ENCODE measurements at regions not wholly inside any gene's neighbourhood (a gene's known extent, or its start where the extent isn't known, plus 50 kb on each side); places are given as distances from the start of the nearest gene placed in this dataset.

- no peak for DNase-seq
Measured at GRCh38 chr16:9188721-9189120, 97.3 kb downstream of the HAPSTR1 start.

DNA sequence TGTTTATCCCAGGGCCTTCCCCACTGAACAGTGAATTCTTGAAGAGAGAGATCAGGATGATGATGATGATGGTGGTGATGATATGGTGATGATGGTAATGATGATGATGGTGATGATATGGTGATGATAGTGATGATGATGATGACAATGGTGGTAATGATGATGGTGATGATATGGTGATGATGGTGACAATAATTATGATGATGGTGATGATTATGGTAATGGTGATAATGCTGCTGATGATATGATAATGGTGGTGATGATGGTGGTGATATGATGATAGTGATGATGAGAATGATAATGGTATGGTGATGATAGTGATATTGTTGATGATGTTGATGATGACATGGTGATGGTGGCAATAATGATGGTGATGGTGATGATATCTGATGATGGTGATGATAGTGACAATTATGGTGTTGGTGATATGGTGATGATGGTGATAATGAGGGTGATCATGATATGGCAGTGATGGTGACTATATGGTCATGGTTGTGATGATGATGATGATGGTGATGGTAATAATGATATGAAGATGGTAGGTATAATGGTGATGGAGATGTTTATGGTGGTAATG is 99.9 kb downstream of the HAPSTR1 start:
- no peak for DNase-seq

DNA sequence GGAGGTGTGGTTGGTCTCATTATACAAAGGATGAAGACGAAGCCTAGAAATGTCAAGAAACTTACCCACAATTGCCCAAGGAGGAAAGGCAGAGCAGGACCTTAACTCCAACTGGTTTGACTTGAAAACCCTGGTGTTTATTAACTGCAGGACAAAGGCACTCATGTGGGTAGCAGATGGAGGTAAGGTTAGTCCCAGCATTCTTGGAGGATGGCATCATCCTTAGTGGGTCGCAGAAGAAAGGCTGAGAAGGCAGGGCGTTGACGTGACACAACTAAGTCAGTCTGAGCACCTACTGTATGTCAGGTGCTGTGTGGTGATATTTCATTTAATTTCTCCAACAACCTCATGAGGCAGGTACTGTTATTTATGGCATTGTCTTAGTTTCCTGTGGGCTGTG is 101.3 kb downstream of the HAPSTR1 start:
- DNase-seq, result no peak

DNA sequence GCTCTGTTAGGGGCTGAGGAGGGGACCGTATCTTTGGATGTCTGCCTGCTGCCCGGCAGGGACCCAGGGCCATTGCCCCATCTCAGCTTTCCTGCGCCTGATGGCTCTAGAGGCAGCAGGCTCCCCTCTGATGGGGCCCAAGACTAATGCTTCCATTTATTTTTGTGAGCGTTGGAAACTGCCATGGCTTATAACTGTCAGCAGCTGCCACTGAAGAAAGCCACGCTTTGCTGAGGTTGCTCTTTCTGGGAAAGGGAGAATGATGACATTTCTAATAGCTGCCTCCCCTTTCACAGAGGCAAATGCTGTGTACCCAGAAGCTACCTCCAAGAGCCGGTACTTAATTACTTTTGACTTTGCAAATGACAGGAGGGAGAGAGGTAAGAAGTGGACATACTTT is 103.8 kb downstream of the HAPSTR1 start:
- DNase-seq, result no peak

DNA sequence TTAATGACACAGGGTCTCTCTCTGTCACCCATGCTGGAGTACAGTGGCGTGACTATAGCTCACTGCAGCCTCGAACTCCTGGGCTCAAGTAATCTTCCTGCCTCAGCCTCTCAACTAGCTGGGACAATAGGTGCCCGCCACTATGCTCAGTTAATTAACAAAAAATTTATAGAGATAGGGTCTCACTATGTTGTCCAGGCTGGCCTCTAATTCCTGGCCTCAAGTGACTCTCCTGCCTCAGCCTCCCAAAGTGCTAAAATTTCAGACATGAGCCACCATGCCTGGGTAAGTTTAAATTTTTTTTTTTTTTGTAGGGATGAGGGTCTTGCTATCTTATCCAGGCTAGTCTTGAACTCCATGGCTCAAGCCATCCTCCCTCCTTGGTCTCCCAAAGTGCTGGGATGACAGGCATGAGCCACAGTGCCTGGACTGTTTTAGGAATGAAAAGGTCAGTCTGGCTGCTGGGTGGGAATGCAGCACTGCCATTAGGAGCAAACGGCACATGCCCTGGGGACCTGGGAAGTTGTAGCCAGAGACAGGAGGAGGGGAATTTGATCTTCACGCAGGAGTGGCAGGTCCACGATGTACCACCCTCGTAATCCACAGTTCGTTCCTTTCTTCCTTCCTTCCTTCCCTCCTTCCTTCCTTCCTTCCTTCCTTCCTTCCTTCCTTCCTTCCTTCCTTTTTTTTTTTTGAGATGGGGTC is 106.7 kb downstream of the HAPSTR1 start:
- no peak for DNase-seq

DNA sequence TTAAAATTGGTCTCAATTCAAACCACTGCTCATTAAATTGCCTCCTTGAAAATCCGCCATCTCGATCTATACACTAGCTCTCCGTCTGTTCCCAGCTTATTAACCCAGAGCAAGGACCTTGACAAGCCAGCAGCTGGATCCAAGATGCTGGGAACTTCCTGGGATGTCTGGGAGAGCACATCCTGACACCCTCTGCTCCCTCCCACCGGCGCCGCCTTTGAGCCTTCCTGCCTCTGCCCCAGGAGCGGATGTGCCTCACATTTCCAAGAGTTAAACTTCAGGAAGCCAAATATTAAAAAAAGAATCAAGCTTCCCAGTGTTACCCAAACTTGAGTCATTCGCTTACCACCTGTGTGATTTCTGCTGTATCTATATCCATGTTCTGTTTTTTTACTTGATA is 107.9 kb downstream of the HAPSTR1 start:
- no peak for DNase-seq

GRCh38 chr16:9199751-9200150 is 108.3 kb downstream of the HAPSTR1 start:
- DNase-seq, result no peak

DNA sequence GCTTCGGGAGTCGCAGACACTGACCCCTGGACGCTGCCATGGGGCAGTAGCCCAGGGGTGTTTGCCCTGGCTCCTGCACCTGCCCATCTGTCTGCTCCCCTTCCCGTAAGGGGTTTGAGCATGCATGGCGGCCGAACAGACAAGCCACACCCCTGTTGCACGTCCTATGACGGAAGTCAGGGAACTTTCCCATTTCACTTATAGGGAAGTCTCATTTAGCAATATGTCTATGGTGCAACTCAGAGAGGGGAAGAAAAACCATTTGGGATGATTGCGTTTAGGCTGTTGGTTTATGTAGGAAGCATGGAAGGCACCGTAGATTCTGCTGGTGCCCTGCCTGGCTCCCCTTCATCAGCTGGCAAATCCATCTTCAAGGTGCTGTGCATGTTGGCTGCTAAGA is 112.5 kb downstream of the HAPSTR1 start:
- no peak for DNase-seq

DNA sequence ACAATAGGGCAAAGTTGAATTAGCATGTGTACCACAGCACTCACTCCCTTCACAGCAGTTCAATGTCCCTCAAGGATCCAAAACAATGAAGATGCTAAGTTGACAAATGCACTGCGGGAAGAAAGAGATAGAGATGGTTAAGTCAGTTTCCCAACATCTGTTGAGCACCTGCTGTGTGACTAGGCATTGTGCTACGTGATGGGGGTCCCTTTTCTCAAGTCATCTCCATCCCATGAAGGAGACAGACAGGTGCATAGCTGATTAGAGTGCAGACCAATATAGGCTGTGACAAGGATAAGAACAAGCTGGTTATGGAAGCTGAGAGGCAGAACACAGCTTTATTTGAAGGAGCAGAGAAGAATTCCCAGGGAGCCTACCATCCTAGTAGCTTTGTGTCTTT is 114.2 kb downstream of the HAPSTR1 start:
- no peak for DNase-seq

DNA sequence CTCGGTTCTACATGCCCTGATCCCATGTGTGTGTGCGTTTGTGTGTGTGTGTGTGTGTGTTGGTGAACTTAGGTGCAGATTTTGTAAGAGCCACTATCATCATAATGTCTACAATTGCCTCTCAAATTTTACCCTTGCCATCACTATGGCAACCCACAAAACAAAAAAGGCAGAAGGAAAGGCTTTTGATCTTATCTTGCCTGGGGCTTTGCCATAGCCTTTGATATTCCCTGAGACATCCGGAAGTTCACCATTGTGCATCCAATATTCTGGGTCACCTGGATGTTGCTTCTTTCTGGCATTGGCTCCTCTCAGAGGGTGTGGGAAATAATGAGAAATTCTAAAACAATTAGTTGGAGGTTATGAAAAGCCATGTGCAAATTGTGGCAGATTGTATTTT is 114.7 kb downstream of the HAPSTR1 start:
- no peak for DNase-seq

DNA sequence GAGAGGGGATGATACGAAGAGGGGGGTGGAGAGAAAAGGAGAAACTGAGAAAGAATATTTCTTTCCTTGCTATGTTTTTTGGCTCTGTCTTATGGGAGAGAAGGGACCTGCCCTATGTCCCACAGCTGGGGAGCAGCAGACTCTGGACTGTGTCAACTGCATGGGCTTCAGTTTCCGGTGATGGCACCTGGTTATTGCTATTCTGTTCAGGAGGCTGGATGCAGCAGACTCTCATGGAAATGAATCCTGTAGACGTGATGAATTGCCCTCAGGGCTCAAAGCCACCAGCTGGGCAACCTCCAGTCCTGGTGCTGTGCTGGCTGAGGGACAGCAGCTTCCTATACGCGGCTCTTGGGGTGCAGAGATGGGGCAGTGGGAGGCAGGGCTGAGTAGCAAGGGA is 121.2 kb downstream of the HAPSTR1 start:
- DNase-seq, result no peak

DNA sequence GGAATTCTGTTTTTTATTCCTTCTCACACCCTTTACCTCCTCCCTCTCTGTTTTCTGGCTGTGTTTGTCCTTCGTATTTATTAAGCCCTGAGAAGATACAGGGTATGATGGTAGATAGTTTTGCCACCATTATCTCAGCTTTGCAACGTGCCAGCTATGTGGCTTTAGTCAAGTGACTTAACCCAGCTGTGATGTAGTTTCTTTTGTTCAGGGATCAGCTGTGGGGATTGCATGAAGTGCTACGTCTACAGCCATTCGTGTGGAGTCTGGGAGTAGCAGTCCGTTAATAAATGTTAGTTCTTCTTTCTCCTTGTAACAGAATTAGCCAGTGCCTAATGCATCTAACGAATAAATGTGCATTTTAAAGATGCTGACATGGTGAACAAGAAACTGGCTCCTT is 128.4 kb downstream of the HAPSTR1 start:
- no peak for DNase-seq

- no peak for DNase-seq
Measured at GRCh38 chr16:9225527-9226316, 134.3 kb downstream of the HAPSTR1 start.

GRCh38 chr16:9226924-9227323 is 135.5 kb downstream of the HAPSTR1 start:
- DNase-seq, result no peak

DNA sequence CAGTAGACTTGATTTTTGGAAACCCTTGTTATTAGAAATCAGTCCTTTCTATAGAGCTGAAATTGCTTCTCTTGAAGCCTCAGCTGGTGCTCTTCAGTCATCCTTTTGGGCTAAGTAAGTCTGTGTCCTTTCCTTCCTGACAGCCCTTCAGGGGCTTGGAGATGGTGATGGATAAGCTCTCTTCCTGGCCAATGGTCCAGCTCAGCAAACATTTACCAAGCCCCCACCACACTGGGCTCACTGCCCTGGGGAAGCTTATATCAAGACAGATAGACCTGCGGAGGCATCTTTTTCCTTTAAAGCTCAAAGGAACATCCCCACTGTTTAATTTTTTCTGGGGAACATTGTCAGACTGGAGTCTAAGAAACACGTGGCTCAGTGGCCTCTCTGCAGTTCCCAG is 139.6 kb downstream of the HAPSTR1 start:
- no peak for DNase-seq

- no peak for DNase-seq
Measured at GRCh38 chr16:9232102-9232770, 140.8 kb downstream of the HAPSTR1 start.

DNA sequence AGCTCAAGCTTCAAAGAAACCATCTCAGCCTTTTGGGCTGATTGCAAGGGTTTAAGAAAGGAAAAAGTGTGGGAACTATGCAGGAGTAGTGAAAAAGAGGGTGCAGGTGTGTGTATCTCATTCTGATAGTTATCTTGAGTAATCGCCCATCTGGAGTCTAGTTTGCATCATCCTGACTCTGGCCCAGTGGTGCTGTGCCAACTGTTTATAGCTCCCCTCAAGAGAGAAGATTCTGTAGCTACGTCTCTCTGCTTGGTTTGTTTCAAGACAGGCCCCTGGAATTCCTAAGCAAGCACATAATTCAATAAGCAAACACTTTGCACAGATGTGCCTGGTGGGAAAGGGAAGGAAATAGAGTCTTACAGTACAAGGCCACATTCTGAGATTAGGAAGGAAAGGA is 144.4 kb downstream of the HAPSTR1 start:
- DNase-seq, result no peak

- DNase-seq, result no peak
Measured at GRCh38 chr16:9236319-9236718, 144.9 kb downstream of the HAPSTR1 start.

DNA sequence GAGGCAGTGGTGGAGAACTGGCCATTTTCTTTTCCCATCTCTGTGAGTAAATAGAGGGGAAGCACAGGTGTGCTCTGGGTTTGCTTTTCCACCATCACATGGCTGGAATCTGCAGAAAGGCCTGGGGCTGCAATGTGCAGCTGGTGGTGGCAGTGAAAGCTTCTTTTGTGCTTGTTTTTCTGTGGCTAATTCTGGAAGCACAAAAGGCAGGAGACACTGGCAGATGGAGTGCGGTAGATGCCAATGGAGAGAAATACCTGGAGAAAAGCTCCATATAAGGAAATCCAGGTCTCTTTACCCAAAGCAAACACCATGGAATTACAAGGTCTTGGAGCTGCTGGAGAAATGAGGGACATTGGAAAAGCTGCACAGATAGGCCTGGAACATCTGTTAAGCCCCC is 146.9 kb downstream of the HAPSTR1 start:
- no peak for DNase-seq

DNA sequence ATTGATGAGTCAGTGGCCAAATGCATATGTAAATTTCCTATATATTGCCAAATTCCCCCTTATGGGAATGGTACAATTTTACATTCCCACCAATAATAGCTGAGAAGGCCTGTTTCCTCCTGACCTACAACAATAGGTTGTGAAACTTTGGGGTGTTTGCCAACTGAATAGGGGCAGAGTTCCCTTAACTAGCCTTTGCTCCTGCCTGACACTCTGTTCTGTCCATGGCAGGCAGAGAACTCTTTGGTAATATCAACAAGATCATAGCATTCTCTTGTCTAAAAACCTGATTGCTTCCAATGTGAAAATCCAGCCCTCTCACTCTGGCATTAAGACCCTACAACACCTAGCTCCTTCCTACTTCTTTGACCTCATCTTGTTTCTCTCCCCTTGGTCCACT is 149.7 kb downstream of the HAPSTR1 start:
- no peak for DNase-seq

DNA sequence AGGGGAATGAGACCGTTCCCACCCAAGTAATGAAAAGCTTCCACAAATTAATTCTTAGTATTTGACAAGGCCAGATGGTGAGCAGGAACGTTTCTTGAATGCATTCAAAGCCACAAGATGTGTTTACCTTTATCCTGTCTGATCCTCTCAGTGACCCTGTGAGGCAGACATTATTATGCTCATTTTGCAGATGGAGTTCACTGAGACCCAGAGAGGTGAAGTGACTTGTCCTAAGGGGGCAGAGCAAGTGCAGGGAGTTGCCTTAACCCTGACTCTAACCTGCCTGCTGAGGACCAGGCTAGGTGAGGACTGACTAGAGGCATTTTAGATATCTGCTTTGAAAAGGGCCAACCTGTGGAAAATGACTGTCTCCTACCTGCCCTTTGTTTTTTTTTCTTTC is 156.7 kb downstream of the HAPSTR1 start:
- DNase-seq, result no peak

GRCh38 chr16:9249534-9249933 is 158.1 kb downstream of the HAPSTR1 start:
- DNase-seq, result no peak

- DNase-seq, result no peak
Measured at GRCh38 chr16:9251026-9251425, 159.6 kb downstream of the HAPSTR1 start.

DNA sequence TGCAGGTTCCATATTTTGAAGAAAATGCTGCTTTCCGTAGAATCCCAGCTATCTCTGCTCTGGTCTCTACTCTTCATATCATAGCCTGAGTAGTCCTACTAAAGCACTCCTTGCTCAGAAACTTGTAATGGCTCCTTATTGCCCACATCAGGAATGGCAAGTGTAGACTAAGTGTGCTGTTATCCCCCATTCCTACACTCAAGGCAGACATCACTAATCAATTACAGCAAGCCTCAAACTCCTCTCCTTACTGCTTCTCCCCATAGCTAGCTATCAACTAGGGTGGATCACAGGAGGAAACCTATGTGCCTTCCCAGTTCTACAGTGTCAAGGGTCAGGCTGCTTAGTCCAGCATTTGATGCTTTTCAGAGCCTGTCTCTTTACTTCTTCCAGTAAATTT is 163.4 kb downstream of the HAPSTR1 start:
- no peak for DNase-seq
